ENCODE measurements at regions not wholly inside any gene's neighbourhood (a gene's known extent, or its start where the extent isn't known, plus 50 kb on each side); places are given as distances from the start of the nearest gene placed in this dataset.

- TF ChIP-seq ZBTB40 (IDR thresholded peaks at IDR 0.05) (no peak), ZBTB40 (CRISPR knock-in tag; IDR thresholded peaks at IDR 0.05) (no peak), WHSC1 (IDR thresholded peaks at IDR 0.05; ENCODE audit: low read length) (no peak), GABPB2 (CRISPR knock-in tag; conservative IDR thresholded peaks at IDR 0.05) (no peak), NCOA6 (IDR thresholded peaks at IDR 0.05) (no peak), RBM34 (IDR thresholded peaks at IDR 0.05; ENCODE audit: borderline replicate concordance, insufficient read depth, low read length) (no peak)
Measured at GRCh38 chr2:187002242-187002641, 153.3 kb upstream of the ZSWIM2 start (continued).

Data from K562 (cell line).